ENCODE measurements at regions not wholly inside any gene's neighbourhood (a gene's known extent, or its start where the extent isn't known, plus 50 kb on each side); places are given as distances from the start of the nearest gene placed in this dataset.

GRCh38 chr3:36214460-36214859 lies 165.8 kb upstream of the STAC start:
- no peaks in the 10 kb centered on the region for H3K9me3 Mint-ChIP-seq (ENCODE audit: insufficient read depth)
- POLR2A ChIA-PET = no interaction called here
- DNase-seq (no peak), ATAC-seq (no peak)
- CTCF ChIA-PET = no interaction called here
- no peak overlapping the region for H3K27ac Mint-ChIP-seq
- H3K27me3 Mint-ChIP-seq (ENCODE audit: low read depth) = no peaks in the 10 kb centered on the region
- no peak overlapping the region for H3K4me3 Mint-ChIP-seq
- no peaks in the 10 kb centered on the region for H3K4me1 Mint-ChIP-seq (ENCODE audit: low read depth)
- no peaks in the 10 kb centered on the region for H3K36me3 Mint-ChIP-seq (ENCODE audit: low read depth)

DNA sequence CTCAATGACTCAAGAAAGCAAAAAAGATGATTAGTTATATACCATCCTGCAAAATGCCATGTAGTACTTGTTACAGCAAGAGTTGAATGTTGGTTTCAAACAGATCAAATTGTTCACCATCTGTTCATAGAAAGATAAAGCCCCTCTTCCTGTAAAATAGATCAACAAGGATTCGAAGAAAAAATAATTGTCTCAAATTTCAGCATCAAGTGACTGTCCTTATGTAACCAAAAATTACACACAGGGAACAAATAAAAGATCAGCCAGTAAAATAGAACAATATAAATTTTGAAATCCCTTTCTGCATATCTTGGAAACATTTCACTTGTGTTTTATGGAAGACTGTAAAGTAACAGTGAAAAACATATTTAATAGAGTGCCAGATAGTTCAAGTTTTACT lies 165.1 kb upstream of the STAC start:
- POLR2A ChIA-PET = no interaction called here
- no peaks in the 10 kb centered on the region for H3K36me3 Mint-ChIP-seq (ENCODE audit: low read depth)
- H3K27me3 Mint-ChIP-seq (ENCODE audit: low read depth) = no peaks in the 10 kb centered on the region
- ATAC-seq = no peak
- no peak overlapping the region for H3K4me3 Mint-ChIP-seq
- CTCF ChIA-PET = no interaction called here
- H3K9me3 Mint-ChIP-seq (ENCODE audit: insufficient read depth) = no peaks in the 10 kb centered on the region
- no peak for DNase-seq
- no peaks in the 10 kb centered on the region for H3K4me1 Mint-ChIP-seq (ENCODE audit: low read depth)
- no peak overlapping the region for H3K27ac Mint-ChIP-seq

GRCh38 chr3:36219398-36219797 lies 160.9 kb upstream of the STAC start:
- no peak overlapping the region for H3K27ac Mint-ChIP-seq
- POLR2A ChIA-PET = no interaction called here
- CTCF ChIA-PET = no interaction called here

GRCh38 chr3:36220173-36220572 lies 160.1 kb upstream of the STAC start:
- POLR2A ChIA-PET = no interaction called here

More at GRCh38 chr3:36219398-36219797, 160.9 kb upstream of the STAC start:
- no peak overlapping the region for H3K4me3 Mint-ChIP-seq
- DNase-seq (no peak), ATAC-seq (no peak)
- H3K27me3 Mint-ChIP-seq (ENCODE audit: low read depth) = no peaks in the 10 kb centered on the region
- no peaks in the 10 kb centered on the region for H3K4me1 Mint-ChIP-seq (ENCODE audit: low read depth)
- no peaks in the 10 kb centered on the region for H3K9me3 Mint-ChIP-seq (ENCODE audit: insufficient read depth)
- H3K36me3 Mint-ChIP-seq (ENCODE audit: low read depth) = no peaks in the 10 kb centered on the region

DNA sequence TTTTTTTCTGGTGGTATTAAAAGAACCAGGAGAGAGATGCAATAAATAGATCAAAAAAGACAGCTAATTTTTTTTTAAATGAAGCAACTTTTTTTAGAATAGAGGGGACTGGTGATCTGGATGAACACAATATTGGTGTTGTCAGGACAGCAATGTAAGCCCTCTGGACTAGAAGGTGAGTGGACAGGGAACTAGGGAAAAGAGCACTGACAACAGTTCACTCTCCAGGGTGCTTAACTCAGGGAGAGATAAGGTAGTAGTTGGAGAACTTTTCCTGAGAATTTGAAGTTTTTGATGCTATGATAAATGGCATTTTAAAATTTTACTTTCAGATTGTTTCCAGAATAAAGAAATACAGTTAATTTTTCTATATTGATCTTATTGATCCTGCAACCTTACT lies 158.3 kb upstream of the STAC start:
- no peaks in the 10 kb centered on the region for H3K9me3 Mint-ChIP-seq (ENCODE audit: insufficient read depth)
- H3K36me3 Mint-ChIP-seq (ENCODE audit: low read depth) = no peaks in the 10 kb centered on the region
- no peak overlapping the region for H3K4me3 Mint-ChIP-seq
- POLR2A ChIA-PET = no interaction called here
- H3K4me1 Mint-ChIP-seq (ENCODE audit: low read depth) = no peaks in the 10 kb centered on the region
- ATAC-seq (no peak), DNase-seq (no peak)
- no peak overlapping the region for H3K27ac Mint-ChIP-seq
- H3K27me3 Mint-ChIP-seq (ENCODE audit: low read depth) = no peaks in the 10 kb centered on the region
- CTCF ChIA-PET = no interaction called here

More at GRCh38 chr3:36220173-36220572, 160.1 kb upstream of the STAC start:
- ATAC-seq (no peak), DNase-seq (no peak)
- no peaks in the 10 kb centered on the region for H3K4me1 Mint-ChIP-seq (ENCODE audit: low read depth)
- no peak overlapping the region for H3K27ac Mint-ChIP-seq
- no peak overlapping the region for H3K4me3 Mint-ChIP-seq
- H3K36me3 Mint-ChIP-seq (ENCODE audit: low read depth) = no peaks in the 10 kb centered on the region
- CTCF ChIA-PET = no interaction called here
- H3K9me3 Mint-ChIP-seq (ENCODE audit: insufficient read depth) = no peaks in the 10 kb centered on the region
- no peaks in the 10 kb centered on the region for H3K27me3 Mint-ChIP-seq (ENCODE audit: low read depth)

DNA sequence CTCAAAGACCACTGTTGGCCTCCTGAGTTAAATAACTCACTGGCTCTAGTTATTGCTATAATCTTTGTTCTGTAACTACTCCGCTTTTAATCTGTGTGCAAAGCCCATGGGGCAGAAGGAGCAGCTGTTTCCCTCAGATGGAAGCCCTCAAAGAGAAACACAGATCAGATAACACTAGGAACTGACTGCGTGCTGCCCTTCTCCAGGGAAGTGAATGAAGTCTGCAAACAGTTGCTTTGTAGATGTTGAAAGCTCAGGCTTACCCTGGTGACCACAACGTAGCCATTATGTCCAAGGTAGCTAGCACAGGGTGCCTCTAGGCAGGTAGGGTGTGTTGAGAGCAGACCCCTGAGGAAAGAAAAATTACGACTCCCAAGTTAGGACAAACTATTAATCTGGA lies 152.3 kb upstream of the STAC start:
- ATAC-seq (no peak), DNase-seq (no peak)
- CTCF ChIA-PET = no interaction called here
- Mint-ChIP-seq H3K27ac (no peak overlapping the region), H3K4me3 (no peak overlapping the region), H3K9me3 (ENCODE audit: insufficient read depth) (no peaks in the 10 kb centered on the region), H3K36me3 (ENCODE audit: low read depth) (no peaks in the 10 kb centered on the region), H3K27me3 (ENCODE audit: low read depth) (no peaks in the 10 kb centered on the region), H3K4me1 (ENCODE audit: low read depth) (no peaks in the 10 kb centered on the region)
- POLR2A ChIA-PET = no interaction called here

DNA sequence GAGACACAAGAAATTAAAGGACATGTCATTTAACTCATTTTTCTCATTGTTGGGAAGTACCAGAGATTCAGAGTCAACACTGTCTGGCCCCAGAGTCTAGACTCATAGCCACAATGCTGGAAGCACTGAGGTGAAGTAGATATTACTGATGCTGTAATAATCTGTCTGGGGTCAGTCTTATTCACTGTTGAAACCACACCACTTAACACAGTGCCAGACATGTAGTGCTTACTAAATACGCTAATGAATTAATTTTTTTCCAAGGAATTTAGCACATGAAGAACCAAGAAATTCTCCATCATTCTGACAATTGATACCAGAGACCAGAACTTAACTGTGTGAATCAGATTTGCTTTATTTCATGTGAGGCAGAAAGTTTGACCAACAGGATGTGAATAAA lies 150.8 kb upstream of the STAC start:
- no peak overlapping the region for H3K27ac Mint-ChIP-seq
- CTCF ChIA-PET = no interaction called here
- POLR2A ChIA-PET = no interaction called here
- H3K4me1 Mint-ChIP-seq (ENCODE audit: low read depth) = no peaks in the 10 kb centered on the region
- H3K36me3 Mint-ChIP-seq (ENCODE audit: low read depth) = no peaks in the 10 kb centered on the region
- H3K9me3 Mint-ChIP-seq (ENCODE audit: insufficient read depth) = no peaks in the 10 kb centered on the region
- no peaks in the 10 kb centered on the region for H3K27me3 Mint-ChIP-seq (ENCODE audit: low read depth)
- H3K4me3 Mint-ChIP-seq = no peak overlapping the region
- ATAC-seq (no peak), DNase-seq (no peak)

DNA sequence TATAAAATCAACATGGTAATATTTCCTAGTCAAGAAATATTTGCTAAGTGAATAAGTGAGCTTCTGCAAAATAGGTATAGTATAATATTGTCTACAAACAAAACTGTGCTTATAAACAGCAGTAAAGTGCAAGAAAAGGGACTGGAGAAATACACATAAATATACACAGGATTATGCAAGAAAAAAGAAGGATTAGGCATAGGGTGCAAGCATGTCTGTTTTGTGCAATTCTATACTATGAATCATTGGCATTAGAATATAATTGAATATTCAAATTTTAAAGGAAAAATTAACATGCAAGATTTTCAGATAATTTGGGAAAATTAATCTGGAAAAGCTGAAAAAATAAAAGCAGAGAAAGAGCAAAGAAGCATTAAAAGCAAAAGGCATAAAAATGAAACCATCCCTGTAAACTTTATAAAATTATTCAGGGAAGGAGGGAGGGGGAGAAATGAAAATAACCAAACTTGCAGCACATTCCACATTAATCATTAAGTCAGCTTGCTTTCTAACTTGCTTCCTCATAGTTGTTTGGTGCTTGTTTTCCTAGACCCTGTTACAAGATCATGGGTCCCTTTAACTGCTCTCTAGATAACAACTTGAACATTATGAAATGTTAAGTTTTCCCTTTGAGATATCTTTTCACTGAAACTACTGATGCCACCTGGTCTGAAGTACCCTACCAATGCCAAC lies 147.4 kb upstream of the STAC start:
- DNase-seq (no peak), ATAC-seq (no peak)
- ChIA-PET POLR2A (no interaction called here), CTCF (no interaction called here)
- Mint-ChIP-seq H3K4me1 (ENCODE audit: low read depth) (no peaks in the 10 kb centered on the region), H3K9me3 (ENCODE audit: insufficient read depth) (no peaks in the 10 kb centered on the region), H3K36me3 (ENCODE audit: low read depth) (no peaks in the 10 kb centered on the region), H3K27ac (no peak overlapping the region), H3K27me3 (ENCODE audit: low read depth) (no peaks in the 10 kb centered on the region), H3K4me3 (no peak overlapping the region)

DNA sequence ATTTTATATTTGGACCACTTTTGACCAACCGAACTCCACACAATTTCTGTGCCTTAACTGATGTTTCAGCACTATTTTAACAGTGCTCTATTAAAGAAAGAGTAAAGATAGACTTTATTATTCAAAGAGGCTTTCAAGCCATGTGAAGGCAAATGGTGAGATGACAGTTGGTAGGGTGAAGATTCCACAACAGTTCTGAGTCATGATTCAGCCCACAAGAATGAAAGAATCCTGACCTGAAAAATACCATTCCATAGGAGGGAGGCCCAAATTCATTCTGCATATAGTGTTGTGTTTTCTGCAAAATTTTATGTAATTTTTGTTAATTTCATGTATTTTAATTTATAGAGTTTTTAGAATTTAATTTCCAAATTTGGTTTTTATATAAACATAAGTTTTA lies 135.6 kb upstream of the STAC start:
- DNase-seq = no peak
- H3K9me3 Mint-ChIP-seq (ENCODE audit: insufficient read depth) = no peaks in the 10 kb centered on the region
- ChIA-PET POLR2A (no interaction called here), CTCF (no interaction called here)
- no peaks in the 10 kb centered on the region for H3K36me3 Mint-ChIP-seq (ENCODE audit: low read depth)
- H3K4me1 Mint-ChIP-seq (ENCODE audit: low read depth) = no peaks in the 10 kb centered on the region
- no peak overlapping the region for H3K27ac Mint-ChIP-seq
- no peaks in the 10 kb centered on the region for H3K27me3 Mint-ChIP-seq (ENCODE audit: low read depth)
- H3K4me3 Mint-ChIP-seq = no peak overlapping the region
- ATAC-seq = no peak

- no peaks in the 10 kb centered on the region for H3K4me1 Mint-ChIP-seq (ENCODE audit: low read depth)
- H3K27me3 Mint-ChIP-seq (ENCODE audit: low read depth) = no peaks in the 10 kb centered on the region
- ChIA-PET POLR2A (no interaction called here), CTCF (no interaction called here)
- ATAC-seq = no peak
- no peak for DNase-seq
- H3K36me3 Mint-ChIP-seq (ENCODE audit: low read depth) = no peaks in the 10 kb centered on the region
- H3K9me3 Mint-ChIP-seq (ENCODE audit: insufficient read depth) = peaks cover 10% of the 10 kb centered on the region
- no peak overlapping the region for H3K27ac Mint-ChIP-seq
- H3K4me3 Mint-ChIP-seq = no peak overlapping the region
These were observed 131.9 kb upstream of the STAC start for GRCh38 chr3:36248374-36248773.

- DNase-seq (no peak), ATAC-seq (no peak)
- no peak overlapping the region for H3K27ac Mint-ChIP-seq
- ChIA-PET POLR2A (no interaction called here), CTCF (no interaction called here)
- no peaks in the 10 kb centered on the region for H3K4me1 Mint-ChIP-seq (ENCODE audit: low read depth)
- H3K36me3 Mint-ChIP-seq (ENCODE audit: low read depth) = no peaks in the 10 kb centered on the region
- no peaks in the 10 kb centered on the region for H3K27me3 Mint-ChIP-seq (ENCODE audit: low read depth)
- H3K4me3 Mint-ChIP-seq = no peak overlapping the region
- peaks cover 10% of the 10 kb centered on the region for H3K9me3 Mint-ChIP-seq (ENCODE audit: insufficient read depth)
These were observed 130.1 kb upstream of the STAC start for GRCh38 chr3:36250191-36250590.

DNA sequence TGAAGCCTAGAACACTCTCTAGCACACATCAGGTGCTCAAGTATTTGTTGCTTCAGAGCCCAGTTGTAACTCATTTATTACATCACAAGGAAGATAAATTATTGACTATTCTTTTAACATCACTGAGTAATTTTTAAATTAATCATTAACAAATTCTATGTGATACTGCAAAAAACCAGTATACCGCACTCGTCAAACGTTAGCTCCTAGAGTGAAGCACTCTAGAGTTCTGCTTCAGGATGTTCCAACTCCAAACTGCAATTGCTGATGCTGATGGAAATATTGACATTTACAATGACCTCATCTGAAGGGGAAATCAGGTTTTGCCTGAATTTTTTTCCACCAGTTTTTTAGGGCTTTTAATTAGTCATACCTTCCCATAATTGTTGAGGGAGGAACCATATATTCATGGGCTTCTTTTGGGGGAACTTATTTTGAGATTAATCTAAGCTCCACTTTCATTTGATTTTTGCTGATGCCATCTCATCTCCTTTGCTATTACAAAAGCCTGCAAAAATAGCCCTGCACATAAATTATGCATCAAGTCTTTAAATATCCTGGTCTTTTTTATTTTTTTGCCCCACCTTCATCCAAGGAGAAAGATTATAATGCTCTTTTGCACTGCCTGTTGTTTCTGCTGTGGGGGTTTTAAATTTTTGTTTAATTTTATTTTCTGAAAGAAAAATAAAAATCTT lies 123.0 kb upstream of the STAC start:
- no peak for ATAC-seq
- H3K36me3 Mint-ChIP-seq (ENCODE audit: low read depth) = no peaks in the 10 kb centered on the region
- no peaks in the 10 kb centered on the region for H3K4me1 Mint-ChIP-seq (ENCODE audit: low read depth)
- POLR2A ChIA-PET = no interaction called here
- DNase-seq = no peak
- CTCF ChIA-PET = no interaction called here
- H3K27ac Mint-ChIP-seq = no peak overlapping the region
- peaks cover 5% of the 10 kb centered on the region for H3K9me3 Mint-ChIP-seq (ENCODE audit: insufficient read depth)
- no peak overlapping the region for H3K4me3 Mint-ChIP-seq
- no peaks in the 10 kb centered on the region for H3K27me3 Mint-ChIP-seq (ENCODE audit: low read depth)

- Mint-ChIP-seq H3K27ac (no peak overlapping the region), H3K4me1 (ENCODE audit: low read depth) (no peaks in the 10 kb centered on the region), H3K27me3 (ENCODE audit: low read depth) (no peaks in the 10 kb centered on the region), H3K4me3 (no peak overlapping the region), H3K36me3 (ENCODE audit: low read depth) (no peaks in the 10 kb centered on the region), H3K9me3 (ENCODE audit: insufficient read depth) (no peaks in the 10 kb centered on the region)
- ATAC-seq = no peak
- ChIA-PET CTCF (no interaction called here), POLR2A (no interaction called here)
- DNase-seq = no peak
These were observed 121.9 kb upstream of the STAC start for GRCh38 chr3:36258421-36258820.

All from activated CD8-positive, alpha-beta T cell treated with anti-CD3 and anti-CD28 coated beads, Interleukin-2, amount 10 ng/mL, durations not matched to agents 7 days and 5 days (primary cell).